HepG2 (cell line): ENCODE measurements at regions not wholly inside any gene's neighbourhood (a gene's known extent, or its start where the extent isn't known, plus 50 kb on each side); places are given as distances from the start of the nearest gene placed in this dataset.

Source experiments
- ATAC-seq: fragments of 200-7000 bp; cut with Tn5 transposase; 3 replicates; pipeline ENCODE4 v1.9.1; 2020; ENCODE audit warnings: mild to moderate bottlenecking, moderate library complexity
- BruUV-seq: library from RNA; stranded (reverse); fragments of 400-500 nt; replicated peaks from 2 replicates; lab custom pipeline; 2021; lab: Mats Ljungman, UMichigan
- CTCF ChIA-PET: fragments of 300-600 bp; formaldehyde crosslinking; extraction: SDS; loops from one replicate; lab custom pipeline; 2021; ENCODE audit warnings: low total read pairs, inconsistent platforms, low intra/inter-chr PET ratio; lab: Yijun Ruan, JAX
- POLR2A ChIA-PET: fragments of 350-600 bp; sonication (Branson Sonifier 250); formaldehyde crosslinking; loops from one replicate; lab custom pipeline; 2020; ENCODE audit warnings: antibody characterized with exemption, inconsistent platforms; lab: Yijun Ruan, JAX
- DNase-seq: peaks from one replicate; pipeline ENCODE4 v3.0.0-alpha.2; 2015; ENCODE audit warnings: low spot score
- FAIRE-seq: peaks from 3 replicates; lab custom pipeline; 2011; peaks lifted over from hg19 to GRCh38; lab: Jason Lieb, UNC
- H2AFZ ChIP-seq: one replicate; pipeline ENCODE4 v1.6.1; 2011; ENCODE audit warnings: low read length, inconsistent platforms
- H3K27ac ChIP-seq: fragments of 300-600 bp; 3 replicates; pipeline ENCODE4 v1.8.0; 2011; ENCODE audit warnings: mixed run types, mild to moderate bottlenecking, mixed read lengths, low read length, inconsistent platforms; ENCODE audit not compliant: insufficient read depth; ENCODE audit errors: extremely low read length
- H3K27me3 ChIP-seq, 2 experiments: fragments of 200-600 bp in 1 of 2; 2 replicates in 1 of 2; 3 replicates in 1 of 2; pipeline versions ENCODE4 v1.6.0 to v1.8.0; 2011; ENCODE audit warnings: low read length in 2 of 2, mild to moderate bottlenecking in 2 of 2, moderate library complexity in 2 of 2, inconsistent platforms in 1 of 2; ENCODE audit not compliant: insufficient read depth in 2 of 2, control insufficient read depth in 1 of 2
- H3K36me3 ChIP-seq, 2 experiments: fragments of 200-600 bp in 1 of 2; replicated peaks in 1 of 2; 2 replicates in 1 of 2; 3 replicates in 1 of 2; pipeline versions ENCODE4 v1.5.1 to v1.8.0; 2011; ENCODE audit warnings: low read length in 2 of 2, inconsistent platforms in 1 of 2; ENCODE audit not compliant: insufficient read depth in 2 of 2, control insufficient read depth in 1 of 2
- H3K4me1 ChIP-seq: 2 replicates; pipeline ENCODE4 v1.5.1; 2012; ENCODE audit warnings: low read length, inconsistent platforms; ENCODE audit not compliant: insufficient read depth
- H3K4me2 ChIP-seq: 2 replicates; pipeline ENCODE4 v1.6.0; 2011; ENCODE audit warnings: low read depth, low read length, inconsistent platforms
- H3K4me3 ChIP-seq, 3 experiments: fragments of 200-600 bp in 1 of 3; sonication (generic), shearing (Covaris generic) in 1 of 3; replicated peaks in 1 of 3; 2 replicates each; pipeline ENCODE4 v1.5.1; 2011 to 2016; ENCODE audit warnings: low read length in 3 of 3, inconsistent platforms in 2 of 3, low read depth in 2 of 3, mild to moderate bottlenecking in 2 of 3, control low read depth in 1 of 3, mixed read lengths in 1 of 3; ENCODE audit not compliant: insufficient read depth in 1 of 3
- H3K79me2 ChIP-seq: one replicate; pipeline ENCODE4 v1.6.1; 2011; ENCODE audit warnings: low read length, inconsistent platforms; ENCODE audit not compliant: insufficient read depth
- H3K9ac ChIP-seq: 2 replicates; pipeline ENCODE4 v1.6.0; 2011; ENCODE audit warnings: mild to moderate bottlenecking, low read depth, low read length, inconsistent platforms; ENCODE audit not compliant: insufficient read depth
- H3K9me3 ChIP-seq: 2 replicates; pipeline ENCODE4 v1.5.1; 2012; ENCODE audit warnings: mild to moderate bottlenecking, low read length
- H4K20me1 ChIP-seq: 2 replicates; pipeline ENCODE4 v1.6.0; 2011; ENCODE audit warnings: inconsistent platforms, mild to moderate bottlenecking, low read length, moderate library complexity; ENCODE audit not compliant: insufficient read depth
- ARNT ChIP-seq: fragments of 450-650 bp; IDR thresholded peaks from 2 replicates; pipeline ENCODE4 v1.6.1; 2017
- CBX5 ChIP-seq: sonication (generic); formaldehyde crosslinking; IDR thresholded peaks from 2 replicates; pipeline ENCODE4 v1.4.0; 2020; ENCODE audit warnings: missing genetic modification reagents, borderline replicate concordance
- ELF1 ChIP-seq: sonication (generic); formaldehyde crosslinking; IDR thresholded peaks from 2 replicates; pipeline ENCODE4 v1.4.0; 2020; ENCODE audit warnings: missing genetic modification reagents
- FOXK1 ChIP-seq: sonication (generic); formaldehyde crosslinking; IDR thresholded peaks from 2 replicates; pipeline ENCODE4 v1.4.0; 2020; ENCODE audit warnings: low read depth, missing genetic modification reagents, borderline replicate concordance
- JDP2 ChIP-seq: sonication (generic); formaldehyde crosslinking; IDR thresholded peaks from 2 replicates; pipeline ENCODE4 v1.8.1; 2022; ENCODE audit warnings: missing genetic modification reagents, borderline replicate concordance
- KDM1A ChIP-seq: IDR thresholded peaks from 2 replicates; pipeline ENCODE4 v1.6.1; 2016; ENCODE audit warnings: missing compliant biosample characterization
- NFAT5 ChIP-seq: sonication (generic); formaldehyde crosslinking; IDR thresholded peaks from 2 replicates; pipeline ENCODE4 v1.4.0; 2020; ENCODE audit warnings: missing genetic modification reagents
- NFRKB ChIP-seq: fragments of 450-650 bp; IDR thresholded peaks from 2 replicates; pipeline ENCODE4 v1.6.1; 2017
- NKX3-1 ChIP-seq: sonication (generic); formaldehyde crosslinking; IDR thresholded peaks from 2 replicates; pipeline ENCODE4 v1.5.0; 2020; ENCODE audit warnings: missing genetic modification reagents
- PRPF4 ChIP-seq: fragments of 200-400 bp; formaldehyde crosslinking; IDR thresholded peaks from 2 replicates; pipeline ENCODE4 v1.6.1; 2016; ENCODE audit warnings: low read length, low read depth; ENCODE audit not compliant: poor library complexity, severe bottlenecking
- SMARCC2 ChIP-seq: fragments of 450-650 bp; IDR thresholded peaks from 2 replicates; pipeline ENCODE4 v1.6.1; 2017; ENCODE audit warnings: antibody characterized with exemption, mild to moderate bottlenecking
- ZNF18 ChIP-seq: sonication (generic); formaldehyde crosslinking; IDR thresholded peaks from 2 replicates; pipeline ENCODE4 v1.8.0; 2022; ENCODE audit warnings: mild to moderate bottlenecking, missing genetic modification reagents; ENCODE audit not compliant: insufficient replicate concordance
- ZNF460 ChIP-seq: sonication (generic); formaldehyde crosslinking; IDR thresholded peaks from 2 replicates; pipeline ENCODE4 v1.5.1; 2020; ENCODE audit warnings: missing genetic modification reagents, mild to moderate bottlenecking, borderline replicate concordance
- ZNF496 ChIP-seq: sonication (generic); formaldehyde crosslinking; IDR thresholded peaks from 2 replicates; pipeline ENCODE4 v1.8.1; 2023; ENCODE audit warnings: mild to moderate bottlenecking, moderate library complexity, missing genetic modification reagents; ENCODE audit not compliant: insufficient replicate concordance
- ZNF598 ChIP-seq: sonication (generic); formaldehyde crosslinking; IDR thresholded peaks from 2 replicates; pipeline ENCODE4 v1.5.1; 2020; ENCODE audit warnings: mild to moderate bottlenecking, missing genetic modification reagents, borderline replicate concordance
- WGBS: methylation state at CpG from one replicate; pipeline ENCODE4 v1.1.6; 2017; ENCODE audit warnings: low lambda C conversion rate; 5-methylcytosine and 5-hydroxymethylcytosine counted together
- in situ Hi-C: cut with HindIII; loops from 2 replicates; pipeline ENCODE4 v1.10.0; 2017; ENCODE audit warnings: low pct_unique_long_range_greater_than_20kb; ENCODE audit not compliant: extremely low pct_ligation_motif_present
- intact Hi-C: fragments of 100-400 bp; cut with micrococcal nuclease; formaldehyde crosslinking; loops from one replicate; pipeline ENCODE4 v1.10.0; 2022; ENCODE audit not compliant: unreplicated experiment

DNA sequence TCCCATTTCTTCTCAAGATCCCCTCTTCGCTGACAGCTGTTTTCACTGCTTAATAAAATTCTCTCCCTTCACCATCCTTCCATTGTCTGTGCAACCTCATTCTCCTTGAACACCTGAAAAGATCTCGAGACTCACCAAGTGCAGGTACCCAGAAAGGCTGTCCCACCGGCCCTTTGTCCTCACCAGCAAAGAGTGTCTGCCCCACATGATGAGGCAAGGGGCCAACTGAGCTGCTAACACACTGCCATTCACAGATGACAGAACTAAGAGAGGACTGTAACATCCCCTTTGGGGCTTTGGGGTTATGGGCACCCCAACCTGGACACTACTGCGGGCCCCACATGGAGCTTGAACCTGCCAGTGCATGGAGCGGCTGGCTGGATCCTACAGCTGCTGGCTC lies 771.4 kb upstream of the MIR17HG start:
- H3K4me2 ChIP-seq: no peak overlapping the region
- H3K9me3 ChIP-seq: peaks cover 60% of the 10 kb centered on the region
- POLR2A ChIA-PET: no interaction called here
- no TSS peak for BruUV-seq
- 2% methylated on average over 3 of the region's 5 CpGs for WGBS
- no peak for ATAC-seq
- no peak overlapping the region for H2AFZ ChIP-seq
- H3K9ac ChIP-seq: no peak overlapping the region
- H3K36me3 ChIP-seq: no peaks in the 10 kb centered on the region
- no peak overlapping the region for H3K27ac ChIP-seq
- DNase-seq: no peak
- in situ Hi-C loops: no loop called here
- H3K27me3 ChIP-seq: no peaks in the 10 kb centered on the region
- no peak for FAIRE-seq
- no peaks in the 10 kb centered on the region for H4K20me1 ChIP-seq
- CTCF ChIA-PET: no interaction called here
- intact Hi-C loops: no loop called here
- H3K4me3 ChIP-seq: no peak overlapping the region
- TF ChIP-seq KDM1A (CRISPR knock-in tag): no peak
- no peak for TF ChIP-seq ELF1 (CRISPR knock-in tag)
- no peak for TF ChIP-seq SMARCC2
- TF ChIP-seq NFAT5 (CRISPR knock-in tag): no peak
- no peaks in the 10 kb centered on the region for H3K79me2 ChIP-seq
- no peaks in the 10 kb centered on the region for H3K4me1 ChIP-seq

GRCh38 chr13:90577726-90578125 lies 769.8 kb upstream of the MIR17HG start:
- H2AFZ ChIP-seq: no peak overlapping the region
- no peaks in the 10 kb centered on the region for H3K36me3 ChIP-seq
- H3K4me3 ChIP-seq: no peak overlapping the region
- no peak for DNase-seq
- in situ Hi-C loops: no loop called here
- peaks cover 59% of the 10 kb centered on the region for H3K9me3 ChIP-seq
- H3K27ac ChIP-seq: no peak overlapping the region
- BruUV-seq: no TSS peak
- no peaks in the 10 kb centered on the region for H4K20me1 ChIP-seq
- intact Hi-C loops: no loop called here
- no peak for FAIRE-seq
- no peaks in the 10 kb centered on the region for H3K79me2 ChIP-seq
- no peaks in the 10 kb centered on the region for H3K27me3 ChIP-seq
- 0% methylated on average over 1 of the region's 2 CpGs for WGBS
- no peaks in the 10 kb centered on the region for H3K4me1 ChIP-seq
- ATAC-seq: no peak
- H3K9ac ChIP-seq: no peak overlapping the region
- ChIA-PET POLR2A (no interaction called here), CTCF (no interaction called here)
- H3K4me2 ChIP-seq: no peak overlapping the region
- no peak for TF ChIP-seq NFRKB
- TF ChIP-seq PRPF4: no peak
- no peak for TF ChIP-seq ARNT
- no peak for TF ChIP-seq ZNF18
- TF ChIP-seq ZNF496: no peak
- TF ChIP-seq ZNF598 (CRISPR knock-in tag): no peak
- TF ChIP-seq CBX5 (CRISPR knock-in tag): no peak
- TF ChIP-seq NKX3-1: no peak
- no peak for TF ChIP-seq FOXK1 (CRISPR knock-in tag)
- no peak for TF ChIP-seq JDP2 (CRISPR knock-in tag)
- no peak for TF ChIP-seq ZNF460
